Suprapubic skin (tissue), 4 donors: ENCODE measurements at regions not wholly inside any gene's neighbourhood (a gene's known extent, or its start where the extent isn't known, plus 50 kb on each side); places are given as distances from the start of the nearest gene placed in this dataset.

Source experiments
- DNase-seq, 2 donors: peaks; one replicate each; pipeline ENCODE4 v3.0.0-alpha.2; 2019; ENCODE audit warnings: low spot score in 2 of 2
- H3K27ac ChIP-seq: fragments of 200-600 bp; sonication (generic); one replicate; pipeline ENCODE4 v1.5.1; 2019
- H3K27me3 ChIP-seq: fragments of 200-600 bp; sonication (generic); one replicate; pipeline ENCODE4 v1.5.1; 2019
- H3K36me3 ChIP-seq: fragments of 200-600 bp; sonication (generic); one replicate; pipeline ENCODE4 v1.5.1; 2019
- H3K4me1 ChIP-seq: fragments of 200-600 bp; sonication (generic); one replicate; pipeline ENCODE4 v1.5.1; 2019
- H3K4me3 ChIP-seq: fragments of 200-600 bp; sonication (generic); one replicate; pipeline ENCODE4 v1.5.1; 2019; ENCODE audit warnings: mild to moderate bottlenecking
- H3K9me3 ChIP-seq: fragments of 200-600 bp; sonication (generic); one replicate; pipeline ENCODE4 v1.5.1; 2019
- EP300 ChIP-seq: sonication (generic); formaldehyde crosslinking; IDR thresholded peaks from one replicate; pipeline ENCODE4 v1.6.1; 2017; ENCODE audit warnings: antibody characterized with exemption
- POLR2A ChIP-seq, 2 donors: fragments of 450-650 bp; IDR thresholded peaks; one replicate each; pipeline ENCODE4 v1.6.1; 2017; ENCODE audit warnings: antibody characterized with exemption in 2 of 2, mild to moderate bottlenecking in 2 of 2, moderate library complexity in 2 of 2
- POLR2AphosphoS5 ChIP-seq, 3 donors: sonication (generic); formaldehyde crosslinking; IDR thresholded peaks; one replicate each; pipeline ENCODE4 v1.6.1; 2017; ENCODE audit warnings: antibody characterized with exemption in 3 of 3
- WGBS: methylation state at CpG from one replicate; pipeline ENCODE4 v1.1.5; 2018; 5-methylcytosine and 5-hydroxymethylcytosine counted together
- TF ChIP-seq, protein P1 (sequence below), 2 donors: fragments of 200-600 bp in 1 of 2; fragments of 450-650 bp in 1 of 2; sonication (generic) in 1 of 2; IDR thresholded peaks; one replicate each; pipeline ENCODE4 v1.5.1; 2016 to 2019; ENCODE audit warnings: antibody characterized with exemption in 2 of 2, mild to moderate bottlenecking in 1 of 2, moderate library complexity in 1 of 2

GRCh38 chr14:45519766-45520165 is 266.8 kb upstream of the MIS18BP1 start:
- no peaks in the 10 kb centered on the region for H3K9me3 ChIP-seq
- TF ChIP-seq, protein P1, sequence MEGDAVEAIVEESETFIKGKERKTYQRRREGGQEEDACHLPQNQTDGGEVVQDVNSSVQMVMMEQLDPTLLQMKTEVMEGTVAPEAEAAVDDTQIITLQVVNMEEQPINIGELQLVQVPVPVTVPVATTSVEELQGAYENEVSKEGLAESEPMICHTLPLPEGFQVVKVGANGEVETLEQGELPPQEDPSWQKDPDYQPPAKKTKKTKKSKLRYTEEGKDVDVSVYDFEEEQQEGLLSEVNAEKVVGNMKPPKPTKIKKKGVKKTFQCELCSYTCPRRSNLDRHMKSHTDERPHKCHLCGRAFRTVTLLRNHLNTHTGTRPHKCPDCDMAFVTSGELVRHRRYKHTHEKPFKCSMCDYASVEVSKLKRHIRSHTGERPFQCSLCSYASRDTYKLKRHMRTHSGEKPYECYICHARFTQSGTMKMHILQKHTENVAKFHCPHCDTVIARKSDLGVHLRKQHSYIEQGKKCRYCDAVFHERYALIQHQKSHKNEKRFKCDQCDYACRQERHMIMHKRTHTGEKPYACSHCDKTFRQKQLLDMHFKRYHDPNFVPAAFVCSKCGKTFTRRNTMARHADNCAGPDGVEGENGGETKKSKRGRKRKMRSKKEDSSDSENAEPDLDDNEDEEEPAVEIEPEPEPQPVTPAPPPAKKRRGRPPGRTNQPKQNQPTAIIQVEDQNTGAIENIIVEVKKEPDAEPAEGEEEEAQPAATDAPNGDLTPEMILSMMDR (IDR thresholded peaks at IDR 0.05) = no peak
- no peak for TF ChIP-seq POLR2A (IDR thresholded peaks at IDR 0.05)
- TF ChIP-seq EP300 = no peak
- no peak for TF ChIP-seq POLR2AphosphoS5 (IDR thresholded peaks at IDR 0.05)
- no peaks in the 10 kb centered on the region for H3K36me3 ChIP-seq
- no peaks in the 10 kb centered on the region for H3K27me3 ChIP-seq
- no peak overlapping the region for H3K4me3 ChIP-seq
- H3K4me1 ChIP-seq = no peaks in the 10 kb centered on the region
- WGBS = 68% methylated on average over 1 of the region's 1 CpG
- no peak overlapping the region for H3K27ac ChIP-seq
- no peak for DNase-seq

DNA sequence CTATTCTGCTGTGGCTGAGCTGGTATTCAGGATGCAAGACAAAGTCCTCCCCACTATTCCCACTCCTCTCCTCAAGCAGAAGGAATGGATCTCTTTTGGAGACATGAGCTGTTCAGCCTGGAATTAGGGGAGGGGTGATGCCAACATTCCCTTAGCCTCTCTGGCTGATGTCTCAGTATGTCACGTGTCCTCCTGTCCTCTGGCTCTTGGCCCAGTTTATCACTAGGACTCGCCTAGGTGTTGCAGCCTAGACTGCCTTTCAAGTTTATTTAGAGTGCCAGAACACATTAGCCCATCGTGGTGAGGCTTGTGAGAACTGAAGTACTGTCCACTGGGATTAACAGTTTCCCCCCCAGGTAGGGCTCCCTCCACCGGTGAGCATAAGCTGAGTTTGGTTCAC is 239.9 kb upstream of the MIS18BP1 start:
- 54% methylated on average over 4 of the region's 4 CpGs for WGBS
- Histone ChIP-seq H3K27me3 (no peaks in the 10 kb centered on the region), H3K36me3 (no peaks in the 10 kb centered on the region)

GRCh38 chr14:45491914-45492313 is 238.9 kb upstream of the MIS18BP1 start:
- DNase-seq = no peak
- Histone ChIP-seq H3K9me3 (no peaks in the 10 kb centered on the region), H3K4me3 (no peak overlapping the region), H3K4me1 (no peaks in the 10 kb centered on the region), H3K36me3 (no peaks in the 10 kb centered on the region), H3K27me3 (no peaks in the 10 kb centered on the region), H3K27ac (no peak overlapping the region)
- 76% methylated on average over 3 of the region's 3 CpGs for WGBS
- TF ChIP-seq, protein P1 (IDR thresholded peaks at IDR 0.05) = no peak
- TF ChIP-seq POLR2A (IDR thresholded peaks at IDR 0.05) = no peak
- TF ChIP-seq POLR2AphosphoS5 (IDR thresholded peaks at IDR 0.05) = no peak
- no peak for TF ChIP-seq EP300

More for the DNA sequence above, 239.9 kb upstream of the MIS18BP1 start:
- Histone ChIP-seq H3K4me1 (no peaks in the 10 kb centered on the region), H3K4me3 (no peak overlapping the region), H3K27ac (no peak overlapping the region), H3K9me3 (no peaks in the 10 kb centered on the region)
- no peak for DNase-seq
- TF ChIP-seq, protein P1 (IDR thresholded peaks at IDR 0.05) = no peak
- TF ChIP-seq POLR2A (IDR thresholded peaks at IDR 0.05) (no peak), EP300 (no peak), POLR2AphosphoS5 (IDR thresholded peaks at IDR 0.05) (no peak)

DNA sequence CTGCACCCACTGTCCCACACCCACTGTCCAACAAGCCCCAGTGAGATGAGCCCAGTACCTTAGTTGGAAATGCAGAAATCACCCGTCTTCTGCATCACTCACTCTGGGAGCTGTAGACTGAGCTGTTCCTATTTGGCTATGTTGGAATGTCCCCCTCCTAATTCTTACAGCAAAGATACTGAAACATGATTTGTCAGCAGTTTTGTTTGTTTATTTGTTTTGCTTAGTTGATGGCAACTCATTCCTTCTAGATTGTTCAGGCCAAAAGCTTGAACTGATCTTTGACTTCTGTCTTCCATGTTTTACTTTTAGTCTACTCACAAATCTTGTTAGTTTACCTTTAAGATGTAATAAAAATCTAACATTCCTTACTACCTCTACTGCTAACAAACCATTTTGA is 233.6 kb upstream of the MIS18BP1 start:
- Histone ChIP-seq H3K4me3 (no peak overlapping the region), H3K27me3 (no peaks in the 10 kb centered on the region), H3K27ac (no peak overlapping the region), H3K36me3 (no peaks in the 10 kb centered on the region), H3K9me3 (no peaks in the 10 kb centered on the region), H3K4me1 (no peaks in the 10 kb centered on the region)
- 100% methylated on average over 1 of the region's 1 CpG for WGBS
- DNase-seq = no peak
- no peak for TF ChIP-seq POLR2A (IDR thresholded peaks at IDR 0.05)
- TF ChIP-seq, protein P1 (IDR thresholded peaks at IDR 0.05) = no peak

GRCh38 chr14:45467023-45467422 is 214.0 kb upstream of the MIS18BP1 start:
- DNase-seq = no peak
- no peaks in the 10 kb centered on the region for H3K4me1 ChIP-seq
- H3K27ac ChIP-seq = no peak overlapping the region
- no peak overlapping the region for H3K4me3 ChIP-seq
- TF ChIP-seq POLR2A (IDR thresholded peaks at IDR 0.05) (no peak), POLR2AphosphoS5 (IDR thresholded peaks at IDR 0.05) (no peak), EP300 (no peak)
- TF ChIP-seq, protein P1 (IDR thresholded peaks at IDR 0.05) = no peak
- no peaks in the 10 kb centered on the region for H3K9me3 ChIP-seq
- no peaks in the 10 kb centered on the region for H3K36me3 ChIP-seq
- WGBS = 80% methylated on average over 1 of the region's 1 CpG
- no peaks in the 10 kb centered on the region for H3K27me3 ChIP-seq
